Parathyroid adenoma (tissue), 2 donors: ENCODE measurements at regions not wholly inside any gene's neighbourhood (a gene's known extent, or its start where the extent isn't known, plus 50 kb on each side); places are given as distances from the start of the nearest gene placed in this dataset.

ENCODE experiments used
- H2AFZ ChIP-seq: fragments of 300-600 bp; sonication (generic); one replicate; pipeline ENCODE4 v1.7.0; 2017; ENCODE audit warnings: antibody characterized with exemption, mild to moderate bottlenecking
- H3K27ac ChIP-seq: fragments of 300-600 bp; sonication (generic); one replicate; pipeline ENCODE4 v1.7.0; 2017
- H3K27me3 ChIP-seq: fragments of 300-600 bp; sonication (generic); one replicate; pipeline ENCODE4 v1.7.0; 2017; ENCODE audit warnings: low read length; ENCODE audit not compliant: control insufficient read depth, insufficient read depth
- H3K36me3 ChIP-seq: fragments of 300-600 bp; sonication (generic); one replicate; pipeline ENCODE4 v1.7.0; 2017; ENCODE audit warnings: low read length; ENCODE audit not compliant: control insufficient read depth, insufficient read depth
- H3K4me1 ChIP-seq: fragments of 300-600 bp; sonication (generic); one replicate; pipeline ENCODE4 v1.7.0; 2017; ENCODE audit warnings: control low read depth
- H3K4me2 ChIP-seq: fragments of 300-600 bp; sonication (generic); one replicate; pipeline ENCODE4 v1.7.0; 2017; ENCODE audit warnings: low read length
- H3K4me3 ChIP-seq: fragments of 300-600 bp; sonication (generic); one replicate; pipeline ENCODE4 v1.7.0; 2017; ENCODE audit warnings: low read depth, low read length
- H3K79me2 ChIP-seq: fragments of 300-600 bp; sonication (generic); one replicate; pipeline ENCODE4 v1.7.0; 2017; ENCODE audit warnings: control low read depth
- H3K9ac ChIP-seq: fragments of 300-600 bp; sonication (generic); one replicate; pipeline ENCODE4 v1.7.0; 2017; ENCODE audit warnings: mild to moderate bottlenecking
- H3K9me3 ChIP-seq: fragments of 300-600 bp; sonication (generic); one replicate; pipeline ENCODE4 v1.7.0; 2017; ENCODE audit warnings: low read length; ENCODE audit not compliant: control insufficient read depth
- TF ChIP-seq, protein P1 (sequence below): fragments of 300-600 bp; sonication (generic); IDR thresholded peaks from one replicate; pipeline ENCODE4 v1.7.0; 2017; ENCODE audit warnings: antibody characterized with exemption, mild to moderate bottlenecking
- donor health status: primary hyperparathyroidism.

DNA sequence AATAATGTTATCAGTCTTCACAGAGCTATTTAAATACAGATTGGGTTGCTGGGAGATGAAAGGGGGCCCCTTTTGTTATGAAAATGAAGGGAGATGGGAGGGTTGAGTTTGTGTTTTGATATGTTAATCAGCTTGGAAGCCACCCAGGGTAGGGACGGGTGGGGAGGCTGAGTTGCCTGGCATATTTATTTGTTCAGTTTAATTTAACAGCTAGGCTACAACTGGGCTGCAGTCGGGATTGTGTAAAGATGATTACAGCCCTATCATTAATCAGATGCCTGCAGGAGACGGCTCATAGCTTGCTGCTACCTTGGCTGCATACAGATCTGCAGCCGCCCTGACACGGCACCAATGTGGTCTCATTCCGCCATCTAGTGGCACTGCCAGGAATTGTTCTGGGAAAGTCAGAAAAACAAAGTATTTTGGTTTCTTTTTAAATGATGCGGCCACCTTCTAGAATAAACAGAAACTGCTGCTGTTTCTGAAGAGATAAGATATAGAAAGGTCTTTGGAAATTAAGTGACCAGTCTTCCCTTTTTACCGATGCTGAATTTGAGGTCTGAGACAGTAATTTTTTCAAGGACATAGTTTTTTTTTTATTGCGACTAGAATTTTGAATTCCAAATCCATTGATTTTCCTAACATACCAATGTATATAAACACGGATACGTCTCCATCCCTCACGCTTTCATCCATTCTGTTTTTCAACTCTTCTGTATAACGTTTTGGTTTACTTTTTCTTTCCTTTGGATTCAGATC is 458.0 kb upstream of the ASIC2 start:
- no peaks in the 10 kb centered on the region for H3K4me1 ChIP-seq
- TF ChIP-seq, protein P1, sequence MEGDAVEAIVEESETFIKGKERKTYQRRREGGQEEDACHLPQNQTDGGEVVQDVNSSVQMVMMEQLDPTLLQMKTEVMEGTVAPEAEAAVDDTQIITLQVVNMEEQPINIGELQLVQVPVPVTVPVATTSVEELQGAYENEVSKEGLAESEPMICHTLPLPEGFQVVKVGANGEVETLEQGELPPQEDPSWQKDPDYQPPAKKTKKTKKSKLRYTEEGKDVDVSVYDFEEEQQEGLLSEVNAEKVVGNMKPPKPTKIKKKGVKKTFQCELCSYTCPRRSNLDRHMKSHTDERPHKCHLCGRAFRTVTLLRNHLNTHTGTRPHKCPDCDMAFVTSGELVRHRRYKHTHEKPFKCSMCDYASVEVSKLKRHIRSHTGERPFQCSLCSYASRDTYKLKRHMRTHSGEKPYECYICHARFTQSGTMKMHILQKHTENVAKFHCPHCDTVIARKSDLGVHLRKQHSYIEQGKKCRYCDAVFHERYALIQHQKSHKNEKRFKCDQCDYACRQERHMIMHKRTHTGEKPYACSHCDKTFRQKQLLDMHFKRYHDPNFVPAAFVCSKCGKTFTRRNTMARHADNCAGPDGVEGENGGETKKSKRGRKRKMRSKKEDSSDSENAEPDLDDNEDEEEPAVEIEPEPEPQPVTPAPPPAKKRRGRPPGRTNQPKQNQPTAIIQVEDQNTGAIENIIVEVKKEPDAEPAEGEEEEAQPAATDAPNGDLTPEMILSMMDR, result peak; percentile 96
- no peaks in the 10 kb centered on the region for H3K36me3 ChIP-seq
- H3K4me2 ChIP-seq, result peak overlapping the region; percentile 18
- no peaks in the 10 kb centered on the region for H3K27me3 ChIP-seq
- H3K9me3 ChIP-seq, result no peaks in the 10 kb centered on the region
- no peak overlapping the region for H2AFZ ChIP-seq
- H3K9ac ChIP-seq, result no peak overlapping the region
- no peaks in the 10 kb centered on the region for H3K79me2 ChIP-seq
- H3K4me3 ChIP-seq, result no peak overlapping the region
- no peak overlapping the region for H3K27ac ChIP-seq

DNA sequence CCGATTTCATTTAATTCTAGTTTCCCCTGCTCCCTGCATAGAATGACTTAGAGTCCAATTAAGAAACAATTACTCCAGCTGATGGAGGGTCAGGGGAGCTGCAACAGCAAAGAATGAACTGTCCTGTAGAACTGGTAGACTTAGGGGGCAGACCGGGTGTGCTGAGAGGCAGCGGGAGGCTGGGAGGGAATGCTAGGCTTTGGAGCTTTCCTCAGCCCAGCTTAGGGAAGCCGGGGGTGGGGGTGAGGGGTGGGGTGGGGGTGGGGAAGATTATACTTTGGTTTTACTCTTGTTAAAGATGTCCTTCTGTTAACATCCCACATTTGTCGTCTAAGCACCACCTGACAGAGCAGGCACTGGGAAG is 458.6 kb upstream of the ASIC2 start:
- Histone ChIP-seq H3K4me1 (no peaks in the 10 kb centered on the region), H3K36me3 (no peaks in the 10 kb centered on the region), H2AFZ (no peak overlapping the region), H3K9me3 (no peaks in the 10 kb centered on the region), H3K4me2 (no peak overlapping the region), H3K27me3 (no peaks in the 10 kb centered on the region), H3K27ac (no peak overlapping the region), H3K79me2 (no peaks in the 10 kb centered on the region), H3K4me3 (no peak overlapping the region), H3K9ac (no peak overlapping the region)
- TF ChIP-seq, protein P1, result no peak

DNA sequence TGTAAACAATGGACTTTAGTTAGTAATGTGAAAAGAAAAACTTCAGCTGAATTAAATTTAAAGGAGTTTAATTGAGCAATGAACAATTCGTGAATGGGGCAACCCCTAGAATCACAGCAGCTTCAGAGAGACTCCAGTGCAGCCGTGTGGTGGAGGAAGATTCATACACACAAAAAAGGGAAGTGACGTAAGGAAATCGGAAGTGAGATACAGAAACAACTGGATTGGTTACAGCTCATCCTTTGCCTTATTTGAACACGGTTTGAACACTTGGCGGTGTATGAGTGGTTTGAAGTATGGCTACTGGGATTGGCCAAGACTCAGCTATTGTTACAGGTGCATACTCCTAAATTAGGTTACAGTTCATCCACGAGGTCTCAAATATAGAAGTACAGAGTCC is 460.4 kb upstream of the ASIC2 start:
- no peaks in the 10 kb centered on the region for H3K79me2 ChIP-seq
- no peak overlapping the region for H2AFZ ChIP-seq
- H3K9ac ChIP-seq, result no peak overlapping the region
- no peak overlapping the region for H3K4me2 ChIP-seq
- no peaks in the 10 kb centered on the region for H3K27me3 ChIP-seq
- H3K27ac ChIP-seq, result no peak overlapping the region
- no peaks in the 10 kb centered on the region for H3K9me3 ChIP-seq
- no peak overlapping the region for H3K4me3 ChIP-seq
- H3K36me3 ChIP-seq, result no peaks in the 10 kb centered on the region
- TF ChIP-seq, protein P1, result no peak
- no peaks in the 10 kb centered on the region for H3K4me1 ChIP-seq

DNA sequence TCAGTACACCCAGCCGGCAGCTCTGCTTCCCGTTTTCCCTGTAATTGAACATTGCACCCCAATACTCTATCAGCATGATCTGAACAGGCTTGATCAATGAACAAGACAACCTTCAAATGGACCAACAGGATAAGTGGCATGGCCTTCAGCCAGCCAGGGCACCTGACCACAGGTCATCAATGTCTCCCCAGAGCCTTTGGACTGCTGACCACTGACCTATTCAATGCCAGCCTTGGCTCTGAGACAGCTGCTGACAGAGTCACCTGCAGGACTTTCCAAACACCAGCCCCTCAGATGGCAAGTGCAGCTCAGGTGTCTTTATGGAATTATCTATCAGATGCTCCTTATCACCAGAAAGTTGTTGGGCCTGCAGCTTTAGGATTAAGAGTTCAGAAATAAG is 462.9 kb upstream of the ASIC2 start:
- Histone ChIP-seq H3K27me3 (no peaks in the 10 kb centered on the region), H3K9me3 (no peaks in the 10 kb centered on the region), H3K27ac (no peak overlapping the region), H3K9ac (no peak overlapping the region), H3K36me3 (no peaks in the 10 kb centered on the region), H3K79me2 (no peaks in the 10 kb centered on the region), H3K4me1 (no peaks in the 10 kb centered on the region), H3K4me2 (no peak overlapping the region), H2AFZ (no peak overlapping the region), H3K4me3 (no peak overlapping the region)
- TF ChIP-seq, protein P1, result no peak

DNA sequence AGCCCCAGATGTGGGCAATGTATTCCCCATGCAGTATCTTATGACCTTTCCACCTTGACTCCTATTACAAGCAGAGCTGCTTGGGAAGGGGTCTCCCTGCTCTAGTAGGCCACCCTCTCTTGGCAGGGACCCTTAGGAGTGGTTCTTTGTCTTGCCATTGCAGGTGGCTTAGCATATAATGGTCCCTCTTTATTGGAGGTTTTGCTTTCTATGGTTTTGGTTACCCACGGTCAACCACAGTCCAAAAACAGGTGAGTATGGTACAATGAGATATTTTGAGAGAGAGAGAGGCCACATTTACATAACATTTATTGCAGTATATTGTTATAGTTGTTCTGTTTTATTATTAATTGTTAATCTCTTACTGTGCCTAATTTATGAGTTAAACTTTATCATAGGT is 472.8 kb upstream of the ASIC2 start:
- Histone ChIP-seq H3K36me3 (no peaks in the 10 kb centered on the region), H2AFZ (no peak overlapping the region), H3K9ac (no peak overlapping the region), H3K4me1 (no peaks in the 10 kb centered on the region), H3K27me3 (no peaks in the 10 kb centered on the region), H3K9me3 (no peaks in the 10 kb centered on the region), H3K79me2 (no peaks in the 10 kb centered on the region), H3K27ac (no peak overlapping the region), H3K4me3 (no peak overlapping the region), H3K4me2 (no peak overlapping the region)
- TF ChIP-seq, protein P1, result no peak
